ENCODE measurements at regions not wholly inside any gene's neighbourhood (a gene's known extent, or its start where the extent isn't known, plus 50 kb on each side); places are given as distances from the start of the nearest gene placed in this dataset.

DNA sequence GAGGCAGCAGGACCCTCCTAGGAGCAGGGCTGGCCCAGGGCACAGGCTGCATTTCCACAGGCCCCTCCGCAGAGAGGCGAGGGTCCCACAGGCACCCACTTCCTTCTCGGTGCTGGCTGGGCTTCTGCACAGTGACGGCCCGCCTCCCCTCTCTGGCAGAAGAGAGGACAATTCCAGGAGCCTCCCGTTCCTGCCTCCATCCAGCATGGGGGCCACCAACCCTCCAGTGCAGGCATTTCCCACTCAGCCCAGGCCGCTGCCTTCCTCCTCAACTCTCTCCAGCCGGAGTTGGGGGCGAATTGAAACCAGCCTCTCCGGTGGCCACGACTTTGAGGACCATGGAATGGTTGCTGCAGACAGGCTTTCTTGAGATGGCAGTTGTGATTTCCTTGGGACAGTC is 125.0 kb upstream of the PPP2R2D start:
- in situ Hi-C loops (cut with HindIII; ENCODE audit: low pct_unique_long_range_greater_than_20kb, low sequenced_read_pairs): no loop called here
- DNase-seq (ENCODE audit: low read depth, low spot score): no peak

DNA sequence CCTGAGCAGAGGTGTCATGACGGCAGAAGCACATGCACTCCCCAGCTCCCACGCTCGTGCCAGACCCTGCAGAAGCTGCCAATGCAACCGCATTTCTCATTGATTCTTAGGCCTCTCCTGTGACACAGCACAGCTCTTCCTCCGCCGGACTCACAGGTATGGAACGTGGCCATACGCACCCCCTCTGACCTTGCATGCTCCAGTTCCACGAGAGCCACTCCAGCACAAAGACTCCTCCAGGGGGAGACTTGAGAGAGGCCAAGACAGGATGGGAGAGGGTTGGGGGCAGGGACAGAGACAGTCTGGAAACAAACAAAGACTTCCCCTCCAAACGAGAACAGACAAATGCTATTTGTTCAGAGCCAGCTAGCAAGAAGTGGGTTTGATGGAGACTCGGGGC is 124.3 kb upstream of the PPP2R2D start:
- no peak for DNase-seq (ENCODE audit: low read depth, low spot score)
- in situ Hi-C loops (cut with HindIII; ENCODE audit: low pct_unique_long_range_greater_than_20kb, low sequenced_read_pairs): no loop called here

DNA sequence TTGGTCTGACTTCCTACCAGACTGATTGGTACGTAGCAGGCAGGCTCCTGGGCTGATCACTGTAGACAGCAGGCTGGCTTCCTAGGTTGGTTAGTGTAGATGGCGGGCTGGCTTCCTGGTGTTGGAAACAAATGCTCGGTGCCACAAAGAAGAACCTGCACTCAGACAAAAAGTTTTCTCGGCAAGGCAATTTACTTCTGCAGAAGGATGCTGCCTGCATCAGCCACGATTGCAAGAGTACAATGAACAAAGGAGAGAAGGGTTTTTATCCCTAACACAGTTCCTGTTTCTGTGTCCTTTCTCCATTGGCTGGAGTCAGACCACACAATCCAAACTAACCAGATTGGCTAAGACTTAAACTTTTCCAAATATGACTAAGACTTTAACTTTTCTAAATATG is 123.6 kb upstream of the PPP2R2D start:
- in situ Hi-C loops (cut with HindIII; ENCODE audit: low pct_unique_long_range_greater_than_20kb, low sequenced_read_pairs): no loop called here
- no peak for DNase-seq (ENCODE audit: low read depth, low spot score)

DNA sequence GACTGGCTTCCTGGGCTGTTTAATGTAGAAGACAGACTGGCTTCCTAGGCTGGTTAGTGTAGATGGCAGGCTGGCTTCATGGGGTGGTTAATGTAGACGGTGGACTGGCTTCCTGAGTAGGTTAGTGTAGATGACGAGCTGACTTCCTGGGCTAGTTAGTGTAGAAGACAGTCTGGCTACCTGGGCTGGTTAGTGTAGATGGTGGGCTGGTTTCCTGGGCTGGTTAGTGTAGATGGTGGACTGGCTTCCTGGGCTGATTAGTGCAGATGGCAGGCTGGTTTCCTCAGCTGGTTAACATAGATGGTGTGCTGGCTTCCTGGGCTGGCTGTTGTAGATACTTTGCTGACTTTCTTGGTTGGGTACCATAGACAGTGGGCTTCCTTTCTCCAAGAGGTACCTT is 122.9 kb upstream of the PPP2R2D start:
- DNase-seq (ENCODE audit: low read depth, low spot score): no peak
- in situ Hi-C loops (cut with HindIII; ENCODE audit: low pct_unique_long_range_greater_than_20kb, low sequenced_read_pairs): no loop called here

DNA sequence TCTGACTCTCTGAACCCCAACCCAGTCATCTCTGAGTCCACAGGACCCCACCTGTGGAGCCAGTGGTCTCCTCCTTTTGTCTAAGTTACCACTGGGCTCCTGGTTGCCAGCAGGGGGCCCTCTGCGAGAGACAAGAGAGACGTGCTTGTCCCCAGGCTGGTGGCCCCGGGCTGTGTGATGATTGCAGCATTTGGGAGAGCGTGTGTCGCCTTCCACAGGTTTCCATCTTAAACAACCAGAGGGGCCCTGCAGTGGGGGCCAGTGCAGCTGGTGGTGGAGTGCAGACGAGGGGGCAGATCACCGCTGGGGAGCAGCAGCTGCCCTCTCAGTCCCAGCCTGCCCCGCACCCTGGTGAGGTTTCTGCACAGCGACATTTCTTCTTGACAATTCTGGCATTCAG is 122.4 kb upstream of the PPP2R2D start:
- DNase-seq (ENCODE audit: low read depth, low spot score): no peak
- in situ Hi-C loops (cut with HindIII; ENCODE audit: low pct_unique_long_range_greater_than_20kb, low sequenced_read_pairs): no loop called here

DNA sequence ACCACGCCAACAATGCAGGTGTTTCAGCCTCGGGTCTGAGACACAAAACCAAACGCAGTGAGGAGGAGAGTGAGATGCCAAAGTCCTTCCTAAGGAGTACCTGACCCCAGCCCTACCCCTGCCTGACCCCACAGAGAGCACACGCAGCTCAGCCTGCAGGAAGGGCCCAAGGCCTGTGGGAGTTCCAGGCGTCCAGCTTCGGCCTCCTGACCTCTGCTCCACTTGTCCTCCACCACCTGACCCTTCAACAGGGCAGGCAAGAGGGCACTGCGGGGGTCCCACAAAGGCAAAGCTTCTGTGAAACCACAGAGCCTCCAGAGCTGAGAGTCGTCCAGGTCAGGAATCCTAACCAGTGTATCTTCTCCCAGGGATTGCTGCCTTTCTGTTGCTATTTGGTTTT is 122.0 kb upstream of the PPP2R2D start:
- no peak for DNase-seq (ENCODE audit: low read depth, low spot score)
- in situ Hi-C loops (cut with HindIII; ENCODE audit: low pct_unique_long_range_greater_than_20kb, low sequenced_read_pairs): no loop called here

DNA sequence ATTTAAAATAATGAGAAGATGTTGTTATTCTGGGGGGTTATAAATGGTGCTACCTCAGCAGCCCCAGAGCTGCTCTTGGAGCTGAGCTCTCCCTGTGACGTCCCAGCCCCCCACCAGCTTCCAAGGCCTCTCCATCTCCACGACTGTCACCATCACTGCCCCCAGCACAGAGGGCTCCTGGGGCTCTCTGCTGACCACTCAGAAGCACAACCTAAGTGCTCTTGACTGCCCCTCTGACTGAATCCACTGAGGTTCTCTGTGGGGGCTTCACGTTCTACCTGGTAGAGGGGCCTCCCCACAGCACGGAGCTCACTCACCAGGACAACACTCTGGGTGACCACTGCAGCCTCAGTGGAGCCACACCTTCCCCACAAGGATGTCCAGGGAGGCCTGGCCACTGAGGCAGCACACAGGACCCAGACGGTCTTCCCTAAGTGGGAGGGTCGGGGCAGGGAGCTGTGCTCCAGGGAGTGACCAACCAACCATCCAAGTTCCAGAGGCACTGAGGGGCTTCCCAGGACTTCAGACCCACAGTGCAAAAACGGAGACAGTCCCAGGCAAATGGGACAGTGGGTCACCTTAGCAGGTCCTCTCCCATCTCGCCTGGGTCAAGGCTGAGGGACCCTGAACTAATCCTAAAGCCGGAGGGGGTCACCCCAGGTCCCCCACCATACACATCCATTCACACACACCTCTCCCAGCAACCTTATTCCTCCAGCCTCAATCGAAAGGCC is 121.0 kb upstream of the PPP2R2D start:
- in situ Hi-C loops (cut with HindIII; ENCODE audit: low pct_unique_long_range_greater_than_20kb, low sequenced_read_pairs): no loop called here
- DNase-seq (ENCODE audit: low read depth, low spot score): no peak

DNA sequence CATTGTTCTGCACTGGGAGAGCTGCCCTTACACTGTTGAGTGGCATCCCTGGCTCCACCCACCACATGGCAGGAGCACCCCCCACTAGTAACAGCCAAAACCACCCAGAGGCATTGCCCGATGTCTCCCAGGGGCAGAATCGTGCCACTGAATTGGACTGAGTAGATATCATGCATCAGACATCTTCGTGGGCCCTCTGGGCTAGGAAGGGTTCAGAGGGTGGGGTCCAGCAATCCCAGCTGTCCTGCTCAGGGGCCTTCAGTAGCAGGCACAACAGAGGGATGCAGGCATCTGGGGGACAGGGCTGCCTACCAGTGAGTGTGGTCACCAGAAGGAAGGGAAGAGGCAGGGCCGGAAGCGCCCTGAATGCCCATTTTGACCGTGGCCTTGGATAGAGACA is 119.7 kb upstream of the PPP2R2D start:
- no peak for DNase-seq (ENCODE audit: low read depth, low spot score)
- in situ Hi-C loops (cut with HindIII; ENCODE audit: low pct_unique_long_range_greater_than_20kb, low sequenced_read_pairs): no loop called here

DNA sequence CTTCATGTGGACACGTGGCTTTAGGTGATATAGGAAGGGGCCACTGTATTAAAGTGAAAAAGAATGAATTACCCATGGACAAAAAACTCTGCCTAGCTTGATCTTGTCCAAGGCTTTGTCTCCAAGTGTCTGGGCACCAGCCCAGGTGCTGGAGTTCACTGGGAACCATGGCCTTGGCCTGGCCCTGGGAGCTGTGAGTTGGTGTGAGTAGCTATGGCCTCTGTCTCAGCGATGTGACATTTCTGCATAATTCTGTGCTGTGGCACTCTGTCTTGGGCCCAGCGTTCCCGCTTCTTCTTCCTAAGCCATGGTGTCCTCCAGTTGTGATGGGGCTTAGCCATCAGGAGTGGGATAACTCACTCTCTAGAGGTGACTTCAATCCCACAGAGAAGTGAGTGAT is 119.0 kb upstream of the PPP2R2D start:
- DNase-seq (ENCODE audit: low read depth, low spot score): no peak
- in situ Hi-C loops (cut with HindIII; ENCODE audit: low pct_unique_long_range_greater_than_20kb, low sequenced_read_pairs): no loop called here

DNA sequence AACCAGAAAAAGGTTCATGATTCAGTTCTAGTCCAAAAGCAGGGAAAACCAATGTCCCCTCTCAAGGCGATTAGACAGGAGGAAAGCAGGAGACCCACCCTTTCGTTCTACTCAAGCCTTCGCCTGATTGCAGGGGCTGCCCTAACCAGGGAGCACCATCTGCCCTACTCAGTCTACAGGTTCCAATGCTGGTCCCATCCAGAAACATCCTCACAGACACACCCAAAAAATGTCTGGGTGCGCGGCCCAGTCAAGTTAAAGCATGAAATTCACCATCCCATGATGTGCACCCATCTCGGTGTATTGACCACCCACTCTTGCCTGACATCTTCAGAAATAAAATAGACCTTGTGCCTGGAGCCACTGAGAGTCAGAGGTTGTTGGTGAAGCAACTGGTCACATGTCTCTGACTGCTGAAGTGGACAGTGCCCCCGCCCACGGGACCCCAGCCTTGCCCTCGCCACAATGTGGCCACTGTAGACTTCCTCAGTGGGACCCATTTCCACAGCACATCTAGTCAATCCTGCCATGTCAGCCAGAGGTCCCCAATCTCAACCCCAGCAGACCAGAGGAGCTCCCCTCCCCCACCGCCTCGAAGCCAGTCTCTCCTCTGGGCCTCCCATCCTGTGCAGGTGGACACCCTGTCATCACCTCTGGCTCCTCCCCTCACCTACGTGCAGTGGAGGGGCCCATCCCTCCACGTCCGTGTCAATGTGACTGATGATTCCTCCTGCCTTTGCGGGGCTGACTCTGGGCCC is 116.3 kb upstream of the PPP2R2D start:
- DNase-seq (ENCODE audit: low read depth, low spot score): no peak
- in situ Hi-C loops (cut with HindIII; ENCODE audit: low pct_unique_long_range_greater_than_20kb, low sequenced_read_pairs): no loop called here

DNA sequence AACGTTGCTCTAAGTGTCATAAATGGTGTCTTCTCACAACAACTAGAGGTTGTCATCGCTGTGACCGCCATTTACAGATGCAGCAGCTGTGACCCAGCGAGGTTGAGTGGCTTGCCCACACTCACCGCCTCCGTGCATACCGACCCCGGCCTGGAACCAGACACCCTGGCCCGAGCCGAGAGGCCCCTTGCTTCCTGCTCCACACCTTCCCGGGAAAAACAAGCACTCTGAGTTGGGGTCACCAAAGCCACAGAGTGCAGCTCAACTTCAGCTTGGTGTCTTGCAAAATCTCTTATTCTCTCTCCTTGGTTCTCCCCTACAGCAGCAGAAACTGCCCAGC is 115.7 kb upstream of the PPP2R2D start:
- DNase-seq (ENCODE audit: low read depth, low spot score): no peak
- in situ Hi-C loops (cut with HindIII; ENCODE audit: low pct_unique_long_range_greater_than_20kb, low sequenced_read_pairs): no loop called here

DNA sequence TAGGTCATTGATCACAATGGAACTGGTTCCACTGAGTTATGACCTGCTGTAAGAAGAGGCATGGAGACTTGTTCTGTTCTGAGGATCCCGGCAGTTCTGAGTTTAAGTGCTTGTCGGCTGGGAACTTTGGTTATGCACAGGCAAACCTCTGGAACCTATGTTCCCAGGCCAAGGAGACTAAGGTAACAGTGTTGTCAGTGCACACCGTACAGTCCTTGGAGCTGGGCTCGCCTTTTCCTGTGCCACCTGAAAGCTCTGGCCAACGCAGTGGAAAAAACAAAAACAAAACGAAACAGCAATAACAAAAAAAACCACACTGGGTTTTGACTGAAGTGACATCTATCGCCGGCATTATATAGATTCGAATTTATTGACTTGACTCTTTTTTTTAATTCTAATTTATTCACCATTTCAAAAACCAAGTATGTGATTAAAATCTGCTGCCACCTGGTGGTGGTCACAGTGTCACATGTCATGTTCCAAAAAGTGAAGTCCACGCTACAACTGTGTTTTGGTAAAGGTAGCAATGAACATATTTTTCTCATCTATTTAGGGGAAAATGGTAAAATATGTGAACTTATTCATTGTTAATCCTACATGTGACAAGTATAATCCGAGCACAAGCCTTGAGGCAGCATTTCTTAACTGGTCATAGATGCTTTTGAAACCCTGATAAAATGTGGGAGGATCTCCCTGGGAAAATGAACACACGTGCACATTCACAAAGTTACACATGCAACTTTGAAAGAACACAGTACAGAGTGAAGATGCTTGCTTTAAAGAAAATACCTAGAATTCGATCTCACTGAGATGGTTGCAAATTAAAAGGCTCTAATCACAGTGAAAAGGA is 113.8 kb upstream of the PPP2R2D start:
- in situ Hi-C loops (cut with HindIII; ENCODE audit: low pct_unique_long_range_greater_than_20kb, low sequenced_read_pairs): no loop called here
- DNase-seq (ENCODE audit: low read depth, low spot score): peak; percentile 50

DNA sequence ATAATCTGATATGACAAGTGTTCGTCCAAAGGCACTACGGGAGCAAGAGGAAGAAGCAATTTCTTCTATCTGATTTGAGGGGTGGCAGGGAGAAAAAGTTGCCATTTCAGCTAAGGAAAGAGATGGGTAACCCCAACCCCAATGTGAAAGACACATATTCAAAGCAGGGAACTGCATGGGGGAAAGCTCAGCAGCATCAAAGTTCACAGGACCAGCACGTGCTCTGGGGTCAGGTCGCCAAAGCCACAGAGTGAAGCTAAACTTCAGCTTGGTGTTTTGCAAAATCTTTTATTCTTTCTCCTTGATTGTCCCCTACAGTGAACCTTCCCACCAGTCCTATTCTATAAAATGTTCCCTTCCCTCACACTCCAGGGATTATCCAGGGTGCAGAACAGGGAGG is 112.8 kb upstream of the PPP2R2D start:
- DNase-seq (ENCODE audit: low read depth, low spot score): no peak
- in situ Hi-C loops (cut with HindIII; ENCODE audit: low pct_unique_long_range_greater_than_20kb, low sequenced_read_pairs): no loop called here

DNA sequence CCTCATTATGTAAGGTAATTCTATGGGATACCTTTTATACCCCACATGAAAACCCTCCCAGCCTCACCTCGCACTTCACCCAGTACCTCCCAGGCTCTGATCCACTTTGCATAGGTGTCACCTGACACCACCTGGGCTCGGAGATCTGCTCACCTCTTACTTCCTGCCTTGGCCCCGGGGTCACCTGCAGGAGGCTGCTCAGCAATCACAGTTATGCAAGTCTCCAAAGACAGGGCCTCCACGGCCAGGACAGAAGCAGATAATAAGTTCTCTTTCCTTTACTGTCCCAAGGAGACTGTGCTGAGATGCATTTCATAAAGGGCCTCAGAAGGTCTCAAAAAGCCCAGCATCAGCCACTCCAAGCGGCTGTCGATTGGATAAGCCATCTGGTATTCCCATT is 112.4 kb upstream of the PPP2R2D start:
- in situ Hi-C loops (cut with HindIII; ENCODE audit: low pct_unique_long_range_greater_than_20kb, low sequenced_read_pairs): no loop called here
- DNase-seq (ENCODE audit: low read depth, low spot score): no peak

DNA sequence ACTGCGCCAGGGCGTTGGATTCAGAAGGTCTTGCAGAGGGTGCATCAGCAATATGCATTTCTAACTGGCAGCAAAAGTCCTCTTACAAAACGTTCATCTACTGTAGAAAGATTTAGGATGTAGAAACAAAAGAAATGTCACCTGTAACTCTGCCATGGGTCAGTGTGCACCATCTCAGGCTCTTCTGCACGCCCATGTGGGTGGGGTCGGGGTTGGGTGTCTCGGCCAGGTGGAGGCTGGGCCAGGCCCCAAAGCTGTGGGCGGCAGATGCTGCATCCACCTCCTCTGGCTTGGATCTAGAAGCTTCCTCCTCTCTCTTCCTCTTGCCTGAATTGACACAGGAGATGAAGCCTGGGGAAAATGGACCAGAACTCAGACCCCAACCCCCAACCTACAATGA is 111.3 kb upstream of the PPP2R2D start:
- in situ Hi-C loops (cut with HindIII; ENCODE audit: low pct_unique_long_range_greater_than_20kb, low sequenced_read_pairs): no loop called here
- no peak for DNase-seq (ENCODE audit: low read depth, low spot score)

DNA sequence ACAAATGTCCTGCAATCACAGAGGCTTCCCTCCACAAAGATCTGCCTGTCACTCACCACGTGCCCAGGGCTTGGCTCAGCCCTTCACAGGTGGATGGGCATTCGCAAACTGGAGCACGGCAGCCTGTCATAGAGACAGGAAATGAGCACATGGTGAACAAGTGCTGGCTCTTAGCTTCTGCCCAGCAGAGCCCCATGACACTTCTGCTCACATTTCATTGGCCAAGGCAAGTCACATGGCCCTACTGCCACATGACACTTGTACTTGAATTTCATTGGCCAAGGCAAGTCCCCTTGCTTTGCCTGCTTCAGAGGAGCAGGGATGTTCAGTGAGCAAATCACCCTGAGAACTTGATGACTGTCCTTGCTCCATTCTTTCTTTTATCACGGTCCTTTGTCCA is 110.8 kb upstream of the PPP2R2D start:
- DNase-seq (ENCODE audit: low read depth, low spot score): peak; percentile 38
- in situ Hi-C loops (cut with HindIII; ENCODE audit: low pct_unique_long_range_greater_than_20kb, low sequenced_read_pairs): no loop called here

DNA sequence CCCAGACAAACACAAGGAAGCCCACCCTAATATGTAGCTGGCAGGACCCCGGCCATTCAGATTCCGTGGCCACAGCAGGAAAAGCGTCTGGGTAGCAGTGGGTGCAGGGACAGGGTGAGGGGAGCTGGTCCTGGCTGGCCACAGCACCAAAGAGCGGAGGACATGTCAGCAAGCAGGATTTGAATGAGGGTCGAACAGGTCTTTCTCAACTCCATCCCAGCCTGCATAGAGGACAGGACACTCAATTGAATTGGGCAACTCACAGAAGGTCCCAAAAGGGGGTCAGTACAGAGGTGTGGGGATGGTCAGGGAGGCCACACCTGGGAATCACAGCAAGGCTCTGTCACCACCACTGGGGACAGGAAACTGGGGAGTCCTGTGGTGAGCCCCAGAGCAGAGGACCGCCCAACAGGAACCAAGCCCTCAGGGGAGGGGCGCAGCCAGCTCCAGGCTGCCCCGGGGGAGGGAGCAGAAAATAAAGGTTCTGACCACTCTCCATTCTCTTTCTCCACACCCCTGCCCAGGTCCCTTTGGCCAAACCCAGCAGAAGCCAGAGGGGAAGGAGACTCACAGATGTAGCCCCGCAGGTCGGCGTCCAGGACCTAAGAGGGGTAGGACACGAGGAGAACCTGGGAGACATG is 108.7 kb upstream of the PPP2R2D start:
- in situ Hi-C loops (cut with HindIII; ENCODE audit: low pct_unique_long_range_greater_than_20kb, low sequenced_read_pairs): no loop called here
- DNase-seq (ENCODE audit: low read depth, low spot score): no peak

DNA sequence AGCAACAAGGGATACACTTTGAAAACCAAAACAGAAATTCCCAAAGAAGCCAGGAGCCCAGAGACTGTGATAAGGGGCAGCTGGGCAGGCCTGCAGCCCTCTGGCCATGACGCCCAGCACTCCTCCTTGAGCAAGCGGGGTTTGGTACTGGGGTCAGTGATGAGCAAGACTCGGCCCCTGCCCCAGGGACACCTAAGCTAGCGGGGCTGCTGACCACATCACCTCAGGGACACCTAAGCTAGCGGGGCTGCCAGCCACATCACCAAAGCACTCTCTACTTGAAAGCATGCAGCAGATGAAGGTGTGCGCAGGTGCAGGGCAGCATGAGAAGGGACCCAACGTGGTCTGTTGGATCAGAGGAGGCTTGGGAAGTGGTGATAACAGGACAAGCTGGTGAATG is 108.0 kb upstream of the PPP2R2D start:
- in situ Hi-C loops (cut with HindIII; ENCODE audit: low pct_unique_long_range_greater_than_20kb, low sequenced_read_pairs): no loop called here
- DNase-seq (ENCODE audit: low read depth, low spot score): no peak
